Hippocampal formation (tissue), 2 donors: ENCODE measurements at regions not wholly inside any gene's neighbourhood (a gene's known extent, or its start where the extent isn't known, plus 50 kb on each side); places are given as distances from the start of the nearest gene placed in this dataset.

Experiments
- DNase-seq, 2 donors: peaks; one replicate each; lab custom pipeline; 2025; lab: John Stamatoyannopoulos, UW

GRCh38 chr18:27274901-27275300 is 89.8 kb upstream of the CHST9 start:
- DNase-seq, result no peak

GRCh38 chr18:27270508-27270907 is 85.4 kb upstream of the CHST9 start:
- DNase-seq, result no peak

- no peak for DNase-seq
These were observed 78.3 kb upstream of the CHST9 start for GRCh38 chr18:27263369-27263768.

GRCh38 chr18:27261769-27262549 is 76.9 kb upstream of the CHST9 start:
- DNase-seq, result no peak

GRCh38 chr18:27253571-27253970 is 68.5 kb upstream of the CHST9 start:
- DNase-seq, result no peak

- no peak for DNase-seq
These were observed 65.4 kb upstream of the CHST9 start for GRCh38 chr18:27250471-27250870.

- no peak for DNase-seq
These were observed 64.8 kb upstream of the CHST9 start for GRCh38 chr18:27249933-27250332.

- DNase-seq, result no peak
These were observed 59.2 kb upstream of the CHST9 start for GRCh38 chr18:27244259-27244658.

GRCh38 chr18:27242392-27243047 is 57.4 kb upstream of the CHST9 start:
- DNase-seq, result no peak

GRCh38 chr18:27240383-27240782 is 55.3 kb upstream of the CHST9 start:
- no peak for DNase-seq

- DNase-seq, result no peak
These were observed 54.6 kb upstream of the CHST9 start for GRCh38 chr18:27239669-27240068.

- no peak for DNase-seq
These were observed 50.2 kb upstream of the CHST9 start for GRCh38 chr18:27235218-27235870.
